ENCODE measurements at regions not wholly inside any gene's neighbourhood (a gene's known extent, or its start where the extent isn't known, plus 50 kb on each side); places are given as distances from the start of the nearest gene placed in this dataset.

- TF ChIP-seq RAD21 (IDR thresholded peaks at IDR 0.05; ENCODE audit: low read depth) (no peak), EP300 (IDR thresholded peaks at IDR 0.05; ENCODE audit: borderline replicate concordance) (no peak), EGR1 (IDR thresholded peaks at IDR 0.05) (no peak), TEAD4 (IDR thresholded peaks at IDR 0.05) (no peak), MAX (IDR thresholded peaks at IDR 0.05) (no peak), REST (IDR thresholded peaks at IDR 0.05; ENCODE audit: low read depth) (no peak), CEBPB (IDR thresholded peaks at IDR 0.05) (no peak), CREB1 (IDR thresholded peaks at IDR 0.05; ENCODE audit: low read depth) (no peak), TCF12 (IDR thresholded peaks at IDR 0.05; ENCODE audit: low read depth) (no peak)
Measured at GRCh38 chr7:8871716-8872115, 438.3 kb downstream of the NXPH1 start.

All from Ishikawa (cell line).